Peyer's patch (tissue), 4 donors: ENCODE measurements at regions not wholly inside any gene's neighbourhood (a gene's known extent, or its start where the extent isn't known, plus 50 kb on each side); places are given as distances from the start of the nearest gene placed in this dataset.
"Not testable (repeated sequence)": the region's sequence is repeated elsewhere in the genome, so short reads cannot be mapped to it uniquely, and the experiment has no call there.

ENCODE experiments used
- DNase-seq, 3 donors: peaks; one replicate each; pipeline ENCODE4 v3.0.0-alpha.2; 2017 to 2019
- H3K27ac ChIP-seq, 4 donors: fragments of 200-600 bp; sonication (generic); one replicate each; pipeline ENCODE4 v1.5.1; 2016 to 2019
- H3K27me3 ChIP-seq, 2 donors: fragments of 200-600 bp; sonication (generic); one replicate each; pipeline ENCODE4 v1.5.1; 2019
- H3K36me3 ChIP-seq, 3 donors: fragments of 200-600 bp; sonication (generic); one replicate each; pipeline ENCODE4 v1.5.1; 2016 to 2019
- H3K4me1 ChIP-seq, 4 donors: fragments of 200-600 bp; sonication (generic); one replicate each; pipeline ENCODE4 v1.5.1; 2016 to 2019
- H3K4me3 ChIP-seq, 4 donors: fragments of 200-600 bp; sonication (generic); 1 replicate in 3 of 4; 2 replicates in 1 of 4; pipeline ENCODE4 v1.5.1; 2016 to 2019; ENCODE audit warnings: mild to moderate bottlenecking in 1 of 4
- H3K9me3 ChIP-seq, 4 donors: fragments of 200-600 bp; sonication (generic); one replicate each; pipeline ENCODE4 v1.5.1; 2016 to 2019; ENCODE audit warnings: mild to moderate bottlenecking in 1 of 4
- CTCF ChIP-seq, 6 experiments: fragments of 450-650 bp in 4 of 6; fragments of 200-600 bp in 2 of 6; sonication (generic) in 1 of 6; IDR thresholded peaks; one replicate each; pipeline ENCODE4 v1.5.1; 2017 to 2019; ENCODE audit warnings: antibody characterized with exemption in 6 of 6, mild to moderate bottlenecking in 3 of 6, moderate library complexity in 1 of 6
- POLR2A ChIP-seq, 2 donors: fragments of 450-650 bp; IDR thresholded peaks; one replicate each; pipeline ENCODE4 v1.5.1; 2017; ENCODE audit warnings: antibody characterized with exemption in 2 of 2, mild to moderate bottlenecking in 2 of 2, moderate library complexity in 2 of 2

- no peak for TF ChIP-seq CTCF (IDR thresholded peaks at IDR 0.05)
- no peaks in the 10 kb centered on the region for H3K9me3 ChIP-seq
- H3K4me1 ChIP-seq, result no peaks in the 10 kb centered on the region
- H3K36me3 ChIP-seq, result no peaks in the 10 kb centered on the region
- H3K4me3 ChIP-seq, result no peak overlapping the region
- H3K27me3 ChIP-seq, result no peaks in the 10 kb centered on the region
- DNase-seq, result no peak
- no peak overlapping the region for H3K27ac ChIP-seq
These were observed 446.7 kb upstream of the TENM3 start for GRCh38 chr4:181796502-181796901.

- no peaks in the 10 kb centered on the region for H3K9me3 ChIP-seq
- no peaks in the 10 kb centered on the region for H3K4me1 ChIP-seq
- H3K27me3 ChIP-seq, result no peaks in the 10 kb centered on the region
- no peaks in the 10 kb centered on the region for H3K36me3 ChIP-seq
- no peak overlapping the region for H3K27ac ChIP-seq
- DNase-seq, result no peak
- TF ChIP-seq CTCF (IDR thresholded peaks at IDR 0.05) (no peak), POLR2A (IDR thresholded peaks at IDR 0.05) (no peak)
- no peak overlapping the region for H3K4me3 ChIP-seq
These were observed 444.7 kb upstream of the TENM3 start for GRCh38 chr4:181798536-181798935.

- no peak for DNase-seq
- Histone ChIP-seq H3K36me3 (no peaks in the 10 kb centered on the region), H3K27ac (no peak overlapping the region), H3K9me3 (no peaks in the 10 kb centered on the region), H3K4me3 (no peak overlapping the region), H3K27me3 (no peaks in the 10 kb centered on the region), H3K4me1 (no peaks in the 10 kb centered on the region)
- no peak for TF ChIP-seq CTCF (IDR thresholded peaks at IDR 0.05)
- TF ChIP-seq POLR2A (IDR thresholded peaks at IDR 0.05), result no peak
These were observed 443.6 kb upstream of the TENM3 start for GRCh38 chr4:181799561-181800069.

- TF ChIP-seq POLR2A (IDR thresholded peaks at IDR 0.05), result no peak
- TF ChIP-seq CTCF (IDR thresholded peaks at IDR 0.05), result no peak
- DNase-seq, result no peak
These were observed 441.0 kb upstream of the TENM3 start for GRCh38 chr4:181802207-181802606.

GRCh38 chr4:181807771-181808170, 435.4 kb upstream of the TENM3 start:
- no peaks in the 10 kb centered on the region for H3K27me3 ChIP-seq
- no peaks in the 10 kb centered on the region for H3K36me3 ChIP-seq
- DNase-seq, result no peak
- TF ChIP-seq CTCF (IDR thresholded peaks at IDR 0.05), result no peak
- no peak for TF ChIP-seq POLR2A (IDR thresholded peaks at IDR 0.05)
- no peak overlapping the region for H3K27ac ChIP-seq
- no peak overlapping the region for H3K4me3 ChIP-seq
- H3K4me1 ChIP-seq, result no peaks in the 10 kb centered on the region
- H3K9me3 ChIP-seq, result no peaks in the 10 kb centered on the region

More at GRCh38 chr4:181802207-181802606, 441.0 kb upstream of the TENM3 start:
- no peak overlapping the region for H3K4me3 ChIP-seq
- no peaks in the 10 kb centered on the region for H3K27me3 ChIP-seq
- H3K4me1 ChIP-seq, result no peaks in the 10 kb centered on the region
- H3K36me3 ChIP-seq, result no peaks in the 10 kb centered on the region
- no peaks in the 10 kb centered on the region for H3K9me3 ChIP-seq
- no peak overlapping the region for H3K27ac ChIP-seq

- H3K4me3 ChIP-seq, result no peak overlapping the region
- no peaks in the 10 kb centered on the region for H3K4me1 ChIP-seq
- no peaks in the 10 kb centered on the region for H3K27me3 ChIP-seq
- no peak for TF ChIP-seq POLR2A (IDR thresholded peaks at IDR 0.05)
- no peak for TF ChIP-seq CTCF (IDR thresholded peaks at IDR 0.05)
- H3K27ac ChIP-seq, result no peak overlapping the region
- no peak for DNase-seq
- H3K36me3 ChIP-seq, result no peaks in the 10 kb centered on the region
- no peaks in the 10 kb centered on the region for H3K9me3 ChIP-seq
These were observed 432.5 kb upstream of the TENM3 start for GRCh38 chr4:181810711-181811110.

GRCh38 chr4:181811550-181811949, 431.7 kb upstream of the TENM3 start:
- H3K36me3 ChIP-seq, result not testable (repeated sequence)

More at GRCh38 chr4:181811550-181811949, 431.7 kb upstream of the TENM3 start:
- H3K4me3 ChIP-seq, DNase-seq, H3K4me1 ChIP-seq, H3K27me3 ChIP-seq, H3K9me3 ChIP-seq, H3K27ac ChIP-seq: not testable (repeated sequence)
